Keratinocyte (primary cell): ENCODE measurements at regions not wholly inside any gene's neighbourhood (a gene's known extent, or its start where the extent isn't known, plus 50 kb on each side); places are given as distances from the start of the nearest gene placed in this dataset.

Experiments
- DNase-seq: peaks from one replicate; pipeline ENCODE4 v3.0.0-alpha.2; 2011; ENCODE audit warnings: low read depth, missing footprints, low spot score
- FAIRE-seq: peaks from 2 replicates; lab custom pipeline; 2011; peaks lifted over from hg19 to GRCh38; lab: Jason Lieb, UNC
- H2AFZ ChIP-seq: 2 replicates; pipeline ENCODE4 v1.6.0; 2012; ENCODE audit warnings: low read length, control low read depth, inconsistent platforms; ENCODE audit not compliant: control insufficient read depth
- H3K27ac ChIP-seq: 2 replicates; pipeline ENCODE4 v1.5.1; 2011; ENCODE audit warnings: low read length; ENCODE audit not compliant: control insufficient read depth, insufficient read depth
- H3K27me3 ChIP-seq: 3 replicates; pipeline ENCODE4 v1.6.0; 2011; ENCODE audit warnings: low read length; ENCODE audit not compliant: control insufficient read depth, insufficient read depth; ENCODE audit errors: extremely low read depth
- H3K36me3 ChIP-seq, 2 experiments: 2 replicates in 1 of 2; 3 replicates in 1 of 2; pipeline ENCODE4 v1.5.1; 2011; ENCODE audit warnings: low read length in 2 of 2, mild to moderate bottlenecking in 1 of 2; ENCODE audit not compliant: control insufficient read depth in 2 of 2, insufficient read depth in 2 of 2; ENCODE audit errors: extremely low read depth in 1 of 2
- H3K4me1 ChIP-seq: 3 replicates; pipeline ENCODE4 v1.5.1; 2011; ENCODE audit warnings: low read length; ENCODE audit not compliant: control insufficient read depth, insufficient read depth; ENCODE audit errors: extremely low read depth
- H3K4me2 ChIP-seq: 3 replicates; pipeline ENCODE4 v1.6.0; 2011; ENCODE audit warnings: low read depth, low read length; ENCODE audit not compliant: control insufficient read depth, insufficient read depth; ENCODE audit errors: extremely low read depth
- H3K4me3 ChIP-seq, 3 experiments: fragments of 200-600 bp in 1 of 3; sonication (generic) in 1 of 3; 2 replicates in 2 of 3; 3 replicates in 1 of 3; pipeline ENCODE4 v1.5.1; 2011 to 2016; ENCODE audit warnings: low read length in 3 of 3, mild to moderate bottlenecking in 3 of 3, control low read depth in 2 of 3, inconsistent platforms in 1 of 3, low read depth in 1 of 3, mixed read lengths in 1 of 3, mixed run types in 1 of 3, moderate library complexity in 1 of 3; ENCODE audit not compliant: control insufficient read depth in 2 of 3, insufficient read depth in 2 of 3; ENCODE audit errors: extremely low read depth in 1 of 3
- H3K79me2 ChIP-seq: 2 replicates; pipeline ENCODE4 v1.6.0; 2012; ENCODE audit warnings: low read length; ENCODE audit not compliant: control insufficient read depth, insufficient read depth
- H3K9ac ChIP-seq: 3 replicates; pipeline ENCODE4 v1.6.0; 2011; ENCODE audit warnings: low read length; ENCODE audit not compliant: control insufficient read depth, insufficient read depth; ENCODE audit errors: extremely low read depth
- H3K9me1 ChIP-seq: 3 replicates; pipeline ENCODE4 v1.6.0; 2011; ENCODE audit warnings: low read length; ENCODE audit not compliant: control insufficient read depth, insufficient read depth; ENCODE audit errors: extremely low read depth
- H3K9me3 ChIP-seq: 2 replicates; pipeline ENCODE4 v1.5.1; 2012; ENCODE audit warnings: low read depth, low read length; ENCODE audit not compliant: control insufficient read depth
- H4K20me1 ChIP-seq: 3 replicates; pipeline ENCODE4 v1.6.0; 2011; ENCODE audit warnings: low read length; ENCODE audit not compliant: control insufficient read depth, insufficient read depth; ENCODE audit errors: extremely low read depth
- CTCF ChIP-seq, 3 experiments: IDR thresholded peaks in 1 of 3; conservative IDR thresholded peaks in 1 of 3; optimal IDR thresholded peaks in 1 of 3; 2 replicates in 2 of 3; 3 replicates in 1 of 3; pipeline versions ENCODE3 to v1.5.1; 2011; ENCODE audit warnings: low read length in 3 of 3, mild to moderate bottlenecking in 3 of 3, moderate library complexity in 2 of 3, control low read depth in 1 of 3, inconsistent platforms in 1 of 3; ENCODE audit not compliant: insufficient read depth in 2 of 3; ENCODE audit errors: extremely low read depth in 1 of 3
- EZH2 ChIP-seq: IDR thresholded peaks from one replicate; pipeline ENCODE4 v1.6.1; 2012; ENCODE audit warnings: inconsistent platforms, mild to moderate bottlenecking, low read length, moderate library complexity
- dilution Hi-C: fragments of 300-500 bp; cut with MboI; formaldehyde crosslinking; loops from one replicate; pipeline ENCODE4 v1.7.0; 2020; ENCODE audit warnings: low sequenced_read_pairs; ENCODE audit not compliant: extremely low pct_ligation_motif_present

GRCh38 chr13:30362005-30362788 lies 54.8 kb upstream of the KATNAL1 start:
- no peak overlapping the region for H3K4me2 ChIP-seq
- dilution Hi-C loops = no loop called here
- H3K27me3 ChIP-seq = peaks cover 4% of the 10 kb centered on the region
- TF ChIP-seq EZH2 (no peak), CTCF (optimal IDR thresholded peaks at IDR 0.05 in 1 of 3, IDR thresholded peaks at IDR 0.05 in 1 of 3, conservative IDR thresholded peaks at IDR 0.05 in 1 of 3; ENCODE audit: extremely low read depth in 1 of 3, insufficient read depth in 2 of 3, low read length in 3 of 3) (no peak)
- H3K9me1 ChIP-seq = no peaks in the 10 kb centered on the region
- H4K20me1 ChIP-seq = no peaks in the 10 kb centered on the region
- FAIRE-seq = no peak
- H3K4me3 ChIP-seq = no peak overlapping the region
- H3K9ac ChIP-seq = no peak overlapping the region
- peaks cover 4% of the 10 kb centered on the region for H3K4me1 ChIP-seq
- no peaks in the 10 kb centered on the region for H3K9me3 ChIP-seq
- no peak overlapping the region for H3K27ac ChIP-seq
- no peaks in the 10 kb centered on the region for H3K36me3 ChIP-seq
- DNase-seq = no peak
- no peak overlapping the region for H2AFZ ChIP-seq
- H3K79me2 ChIP-seq = no peaks in the 10 kb centered on the region

GRCh38 chr13:30362869-30363268 lies 55.5 kb upstream of the KATNAL1 start:
- no peak for FAIRE-seq

More at GRCh38 chr13:30362869-30363268, 55.5 kb upstream of the KATNAL1 start:
- Histone ChIP-seq H2AFZ (no peak overlapping the region), H3K9ac (no peak overlapping the region), H4K20me1 (no peaks in the 10 kb centered on the region), H3K27me3 (peaks cover 4% of the 10 kb centered on the region), H3K4me1 (peaks cover 4% of the 10 kb centered on the region), H3K4me2 (no peak overlapping the region), H3K27ac (no peak overlapping the region), H3K79me2 (no peaks in the 10 kb centered on the region), H3K4me3 (no peak overlapping the region), H3K36me3 (no peaks in the 10 kb centered on the region), H3K9me1 (no peaks in the 10 kb centered on the region), H3K9me3 (no peaks in the 10 kb centered on the region)
- dilution Hi-C loops = no loop called here
- no peak for DNase-seq
- no peak for TF ChIP-seq EZH2
- TF ChIP-seq CTCF (optimal IDR thresholded peaks at IDR 0.05 in 1 of 3, IDR thresholded peaks at IDR 0.05 in 1 of 3, conservative IDR thresholded peaks at IDR 0.05 in 1 of 3; ENCODE audit: extremely low read depth in 1 of 3, insufficient read depth in 2 of 3, low read length in 3 of 3) = no peak
